NCI-H446 (cell line): ENCODE measurements at regions not wholly inside any gene's neighbourhood (a gene's known extent, or its start where the extent isn't known, plus 50 kb on each side); places are given as distances from the start of the nearest gene placed in this dataset.
"Not testable (repeated sequence)": the region's sequence is repeated elsewhere in the genome, so short reads cannot be mapped to it uniquely, and the experiment has no call there.

Experiments used
- DNase-seq, 2 experiments: peaks; one replicate each; lab custom pipeline; 2025; lab: John Stamatoyannopoulos, UW

DNA sequence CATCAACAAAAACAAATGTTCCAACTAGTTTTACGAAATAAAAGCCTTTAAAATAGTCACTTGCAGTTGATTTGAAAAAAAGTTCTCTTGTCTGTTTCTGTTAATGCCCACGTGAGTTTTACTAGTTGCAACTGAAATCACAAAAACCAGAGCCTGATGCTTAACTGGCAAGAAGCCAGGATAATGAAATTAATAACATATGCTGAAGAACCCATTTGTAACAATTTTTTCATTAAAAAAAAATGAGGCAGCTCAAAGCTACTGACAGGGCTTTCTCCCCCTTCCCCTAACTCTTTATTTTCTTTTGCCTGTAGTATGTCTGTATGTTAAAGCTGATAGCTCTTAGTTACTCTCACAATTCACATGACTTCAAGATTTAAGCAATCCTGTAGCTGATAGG, 132.7 kb upstream of the EYA4 start:
- peak in 1 of 2 experiments; percentile 9 for DNase-seq

DNA sequence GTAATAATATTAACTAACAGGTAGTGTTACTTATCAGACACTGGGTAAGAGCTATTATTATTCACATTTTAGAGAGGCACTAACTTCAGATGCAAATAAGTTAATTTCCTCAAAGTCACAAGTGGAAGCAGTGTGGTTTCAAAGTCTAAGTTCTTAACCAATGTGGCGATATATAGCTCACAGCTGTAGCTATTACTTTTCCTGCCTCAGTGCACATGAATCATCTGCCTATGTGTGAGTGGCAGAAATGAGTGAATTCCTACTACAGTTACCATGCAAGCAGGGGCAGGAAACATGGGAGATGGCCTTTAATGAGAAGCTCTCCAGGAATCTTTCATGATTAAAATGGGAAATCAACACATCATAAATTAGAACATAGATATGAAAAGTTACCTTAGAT, 126.2 kb upstream of the EYA4 start:
- DNase-seq, result no peak

- DNase-seq, result no peak
These were observed 125.2 kb upstream of the EYA4 start for GRCh38 chr6:133115946-133116345.

DNA sequence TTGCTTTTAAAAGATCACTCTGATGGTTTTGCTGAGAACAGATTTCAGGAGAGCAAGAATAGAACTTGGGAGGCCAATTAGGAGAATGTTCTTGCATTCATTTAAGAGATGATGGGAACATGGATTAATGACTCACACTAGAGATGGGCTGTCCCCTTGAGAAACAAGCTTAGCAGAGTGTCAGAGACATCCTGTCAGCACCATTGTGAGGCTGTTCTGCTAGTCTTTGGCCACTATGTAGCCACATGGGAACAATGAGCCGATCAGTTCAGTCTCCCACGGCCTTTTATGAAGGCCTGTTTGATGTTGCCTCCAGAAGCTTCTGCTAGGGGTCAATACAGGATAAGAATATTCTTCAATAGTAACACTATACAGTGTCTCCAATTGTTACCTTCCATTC, 113.0 kb upstream of the EYA4 start:
- DNase-seq, result no peak

DNA sequence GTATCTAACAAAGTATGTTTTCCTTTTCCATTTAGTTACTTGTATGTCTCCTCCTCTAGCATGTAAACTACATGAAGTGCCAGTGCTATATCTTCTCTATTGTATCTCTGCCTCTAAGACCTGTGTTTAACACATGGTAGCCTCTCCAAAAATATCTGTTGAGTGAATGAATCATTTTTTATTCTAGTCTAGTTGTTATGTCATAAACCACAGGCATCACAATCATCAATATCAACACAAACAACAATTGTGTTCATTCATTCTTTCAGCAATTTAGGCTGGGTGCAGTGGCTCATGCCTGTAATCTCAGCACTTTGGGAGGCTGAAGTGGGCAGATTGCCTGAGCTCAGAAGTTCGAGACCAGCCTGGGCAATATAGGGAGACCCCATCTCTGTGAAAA, 111.6 kb upstream of the EYA4 start:
- no peak for DNase-seq

GRCh38 chr6:133130863-133131262, 110.3 kb upstream of the EYA4 start:
- DNase-seq, result peak in 1 of 2 experiments; percentile 66

GRCh38 chr6:133131621-133132465, 109.3 kb upstream of the EYA4 start:
- DNase-seq, result peak in 1 of 2 experiments; percentile 39

GRCh38 chr6:133132466-133132971, 108.6 kb upstream of the EYA4 start:
- DNase-seq, result no peak

- DNase-seq, result peak; percentile 28 to 85
These were observed 104.8 kb upstream of the EYA4 start for GRCh38 chr6:133136177-133136880.

DNA sequence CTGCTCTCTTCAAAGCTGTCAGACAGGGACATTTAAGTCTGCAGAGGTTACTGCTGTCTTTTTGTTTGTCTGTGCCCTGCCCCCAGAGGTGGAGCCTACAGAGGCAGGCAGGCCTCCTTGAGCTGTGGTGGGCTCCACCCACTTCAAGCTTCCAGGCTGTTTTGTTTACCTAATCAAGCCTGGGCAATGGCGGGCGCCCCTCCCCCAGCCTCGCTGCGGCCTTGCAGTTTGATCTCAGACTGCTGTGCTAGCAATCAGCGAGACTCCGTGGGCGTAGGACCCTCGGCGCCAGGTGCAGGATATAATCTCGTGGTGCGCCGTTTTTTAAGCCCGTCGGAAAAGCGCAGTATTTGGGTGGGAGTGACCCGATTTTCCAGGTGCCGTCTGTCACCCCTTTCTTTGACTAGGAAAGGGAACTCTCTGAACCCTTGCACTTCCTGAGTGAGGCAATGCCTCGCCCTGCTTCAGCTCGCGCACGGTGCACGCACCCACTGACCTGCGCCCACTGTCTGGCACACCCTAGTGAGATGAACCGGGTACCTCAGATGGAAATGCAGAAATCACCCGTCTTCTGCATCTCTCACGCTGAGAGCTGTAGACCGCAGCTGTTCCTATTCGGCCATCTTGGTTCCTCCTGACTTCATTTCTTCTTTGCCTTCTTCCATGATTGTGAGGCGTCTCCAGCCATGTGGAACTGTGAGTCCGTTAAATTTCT, 93.5 kb upstream of the EYA4 start:
- not testable (repeated sequence) for DNase-seq

GRCh38 chr6:133156689-133157088, 84.5 kb upstream of the EYA4 start:
- no peak for DNase-seq

GRCh38 chr6:133157995-133158394, 83.2 kb upstream of the EYA4 start:
- no peak for DNase-seq

GRCh38 chr6:133159255-133159795, 81.8 kb upstream of the EYA4 start:
- peak in 1 of 2 experiments; percentile 20 for DNase-seq

DNA sequence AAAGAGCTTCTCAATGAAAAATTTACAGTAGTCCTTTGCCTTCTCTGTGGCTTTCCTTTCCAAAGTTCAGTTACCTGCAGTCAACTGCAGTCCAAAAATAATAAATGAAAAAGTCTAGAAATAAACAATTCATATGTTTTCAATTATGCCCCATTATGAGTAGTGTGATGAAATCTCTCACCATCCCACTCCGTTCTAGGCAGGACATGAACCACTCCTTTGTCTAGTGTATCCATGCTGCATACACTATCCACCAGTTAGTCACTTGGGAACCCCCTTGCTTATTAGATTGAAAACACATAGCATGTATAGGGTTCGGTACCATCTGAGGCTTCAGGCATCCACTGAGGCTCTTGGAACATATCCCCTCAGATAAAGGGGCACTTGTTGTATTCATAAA, 80.6 kb upstream of the EYA4 start:
- DNase-seq, result no peak

DNA sequence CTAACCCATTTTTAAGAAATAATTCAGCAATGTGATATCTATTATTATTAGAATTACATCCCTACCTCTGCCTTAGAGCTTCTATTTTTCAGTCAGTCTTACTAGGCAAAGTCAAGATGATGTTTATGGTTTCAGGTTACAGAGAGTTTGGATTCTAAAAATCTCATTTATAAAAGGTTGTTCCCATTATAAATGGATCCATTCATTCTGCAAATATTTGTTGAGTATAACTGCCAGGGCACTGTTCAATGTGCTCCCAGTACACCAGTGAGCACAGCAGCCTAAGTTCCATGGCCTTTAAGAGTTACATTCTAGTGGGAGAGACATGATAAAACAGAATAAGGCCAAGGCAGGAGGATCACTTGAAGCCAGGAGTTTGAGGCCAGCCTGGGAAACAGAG, 75.9 kb upstream of the EYA4 start:
- DNase-seq, result no peak

GRCh38 chr6:133166766-133167165, 74.4 kb upstream of the EYA4 start:
- DNase-seq, result no peak

GRCh38 chr6:133169901-133170300, 71.3 kb upstream of the EYA4 start:
- peak; percentile 20 to 61 for DNase-seq

- DNase-seq, result no peak
These were observed 70.6 kb upstream of the EYA4 start for GRCh38 chr6:133170602-133171001.

DNA sequence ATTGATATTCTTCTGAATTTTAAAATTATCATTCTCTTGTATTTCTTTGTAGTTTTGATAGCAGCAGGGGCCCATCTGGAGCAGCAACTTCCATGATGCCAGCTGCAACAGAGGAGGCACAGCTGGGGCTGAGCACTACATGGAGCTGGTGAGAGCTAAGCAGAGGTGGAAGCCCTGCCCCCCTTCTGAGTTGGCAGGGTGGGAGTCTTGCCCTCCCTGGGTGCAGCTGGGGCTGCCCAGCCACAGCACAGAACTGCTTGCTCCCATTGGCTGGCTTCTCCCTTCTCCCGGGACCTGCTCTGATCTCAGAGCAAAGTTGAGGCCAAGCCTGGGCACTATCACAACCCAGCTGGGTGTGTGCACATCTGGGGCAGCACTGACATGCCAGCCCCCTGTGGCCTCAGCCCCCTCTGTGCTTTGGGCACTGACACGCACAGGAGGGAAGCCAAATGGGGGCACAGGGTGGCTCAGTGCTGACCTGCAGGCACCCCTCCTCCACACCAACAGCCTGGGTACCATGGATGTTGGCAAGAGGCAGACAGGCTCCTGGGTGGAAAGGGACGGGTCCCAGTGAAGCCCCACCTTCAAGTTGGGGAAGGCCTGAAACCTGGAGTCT, 69.1 kb upstream of the EYA4 start:
- no peak for DNase-seq

DNA sequence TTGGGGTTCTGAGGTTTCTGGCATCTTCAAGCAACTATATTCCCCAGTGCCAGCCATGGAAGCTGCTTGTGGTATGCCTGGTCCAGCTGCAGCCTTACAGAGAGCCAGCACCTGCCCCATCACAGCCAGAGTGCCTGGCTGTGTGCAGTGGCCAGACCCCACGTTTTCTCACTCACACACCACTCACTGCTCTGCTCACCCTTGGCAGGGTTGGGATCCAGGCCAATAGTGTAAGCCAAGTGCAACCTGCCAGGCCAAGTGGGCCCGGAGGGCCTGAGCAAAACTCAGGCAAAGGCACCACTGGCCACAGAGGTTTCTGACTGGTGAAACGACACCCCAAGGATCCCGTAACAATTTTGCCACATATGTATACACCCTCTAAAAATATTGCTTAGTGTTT, 67.9 kb upstream of the EYA4 start:
- peak in 1 of 2 experiments; percentile 8 for DNase-seq

GRCh38 chr6:133179481-133179880, 61.7 kb upstream of the EYA4 start:
- DNase-seq, result peak; percentile 40 to 59

DNA sequence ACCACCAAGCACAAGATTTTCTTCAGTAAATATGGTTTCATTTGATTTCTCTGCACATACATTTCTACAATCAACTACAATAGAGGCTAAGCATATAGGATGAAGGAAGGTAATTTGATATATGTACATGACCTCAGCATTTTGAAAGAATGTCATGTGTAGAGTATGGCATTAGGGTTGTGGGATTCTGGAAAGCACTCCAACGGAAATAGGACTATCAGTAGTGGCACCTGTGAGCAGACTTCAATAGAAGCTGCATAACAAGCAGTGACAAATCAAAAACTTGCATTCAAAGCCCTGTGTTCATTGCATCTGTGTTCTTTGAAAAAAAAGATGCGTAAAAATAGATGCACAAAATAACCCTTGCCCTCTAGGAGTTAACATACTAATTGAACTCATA, 57.5 kb upstream of the EYA4 start:
- DNase-seq, result no peak
